AG10803 (cell line): ENCODE measurements at regions not wholly inside any gene's neighbourhood (a gene's known extent, or its start where the extent isn't known, plus 50 kb on each side); places are given as distances from the start of the nearest gene placed in this dataset.

Experiments used
- DNase-seq: peaks from one replicate; pipeline ENCODE4 v3.0.0; 2010; ENCODE audit warnings: low read depth
- H3K4me3 ChIP-seq: 2 replicates; pipeline ENCODE4 v1.5.1; 2011; ENCODE audit warnings: mild to moderate bottlenecking, low read length, control low read depth
- TF ChIP-seq, protein P1 (sequence below): conservative IDR thresholded peaks from 2 replicates; pipeline ENCODE4 v1.5.1; 2011; ENCODE audit warnings: mild to moderate bottlenecking, low read length, control low read depth, inconsistent platforms

GRCh38 chr5:21070858-21071257, 1082.9 kb upstream of the CDH18 start:
- H3K4me3 ChIP-seq = no peak overlapping the region
- no peak for DNase-seq
- TF ChIP-seq, protein P1, sequence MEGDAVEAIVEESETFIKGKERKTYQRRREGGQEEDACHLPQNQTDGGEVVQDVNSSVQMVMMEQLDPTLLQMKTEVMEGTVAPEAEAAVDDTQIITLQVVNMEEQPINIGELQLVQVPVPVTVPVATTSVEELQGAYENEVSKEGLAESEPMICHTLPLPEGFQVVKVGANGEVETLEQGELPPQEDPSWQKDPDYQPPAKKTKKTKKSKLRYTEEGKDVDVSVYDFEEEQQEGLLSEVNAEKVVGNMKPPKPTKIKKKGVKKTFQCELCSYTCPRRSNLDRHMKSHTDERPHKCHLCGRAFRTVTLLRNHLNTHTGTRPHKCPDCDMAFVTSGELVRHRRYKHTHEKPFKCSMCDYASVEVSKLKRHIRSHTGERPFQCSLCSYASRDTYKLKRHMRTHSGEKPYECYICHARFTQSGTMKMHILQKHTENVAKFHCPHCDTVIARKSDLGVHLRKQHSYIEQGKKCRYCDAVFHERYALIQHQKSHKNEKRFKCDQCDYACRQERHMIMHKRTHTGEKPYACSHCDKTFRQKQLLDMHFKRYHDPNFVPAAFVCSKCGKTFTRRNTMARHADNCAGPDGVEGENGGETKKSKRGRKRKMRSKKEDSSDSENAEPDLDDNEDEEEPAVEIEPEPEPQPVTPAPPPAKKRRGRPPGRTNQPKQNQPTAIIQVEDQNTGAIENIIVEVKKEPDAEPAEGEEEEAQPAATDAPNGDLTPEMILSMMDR = no peak

GRCh38 chr5:21067724-21068123, 1079.7 kb upstream of the CDH18 start:
- TF ChIP-seq, protein P1 = no peak
- no peak overlapping the region for H3K4me3 ChIP-seq
- DNase-seq = no peak

DNA sequence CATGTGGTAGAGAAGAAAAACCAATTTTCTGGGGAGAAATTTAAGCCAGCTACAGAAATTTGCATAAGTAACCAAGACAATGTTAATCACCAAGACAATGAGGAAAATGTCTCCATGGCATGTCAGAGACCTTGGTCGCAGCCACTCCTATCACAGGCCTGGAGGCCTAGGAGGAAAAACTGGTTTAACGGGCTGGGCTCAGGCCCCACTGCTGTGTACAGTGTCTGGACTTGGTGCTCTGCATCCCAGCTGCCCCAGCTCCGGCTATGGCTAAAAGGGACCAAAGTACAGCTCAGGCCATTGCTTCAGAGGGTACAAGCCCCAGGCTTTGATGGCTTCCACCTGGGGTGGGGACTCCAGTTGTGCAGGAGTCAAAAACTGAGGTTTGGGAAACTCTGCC, 1075.1 kb upstream of the CDH18 start:
- no peak for DNase-seq
- no peak overlapping the region for H3K4me3 ChIP-seq
- TF ChIP-seq, protein P1 = no peak

DNA sequence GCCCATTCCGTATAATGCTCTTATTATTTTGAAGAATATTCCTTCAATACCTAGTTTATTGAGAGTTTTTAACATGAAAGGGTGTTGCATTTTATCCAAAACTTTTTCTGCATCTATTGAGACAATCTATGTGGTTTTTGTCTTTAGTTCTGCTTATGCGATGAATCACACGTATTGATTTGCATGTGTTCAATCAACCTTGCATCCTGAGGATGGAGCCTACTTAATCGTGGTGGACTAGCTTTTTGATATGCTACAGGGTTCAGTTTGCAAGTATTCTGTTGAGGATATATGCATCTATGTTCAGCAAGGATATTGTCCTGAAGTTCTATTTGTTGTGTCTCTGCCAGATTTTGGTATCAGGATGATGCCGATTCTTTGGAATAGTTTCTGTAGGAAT, 1070.3 kb upstream of the CDH18 start:
- no peak for DNase-seq
- TF ChIP-seq, protein P1 = no peak
- H3K4me3 ChIP-seq = no peak overlapping the region

GRCh38 chr5:21051945-21052344, 1063.9 kb upstream of the CDH18 start:
- H3K4me3 ChIP-seq = no peak overlapping the region
- TF ChIP-seq, protein P1 = no peak
- DNase-seq = no peak

GRCh38 chr5:21049901-21050300, 1061.9 kb upstream of the CDH18 start:
- H3K4me3 ChIP-seq = no peak overlapping the region
- DNase-seq = no peak
- TF ChIP-seq, protein P1 = no peak

DNA sequence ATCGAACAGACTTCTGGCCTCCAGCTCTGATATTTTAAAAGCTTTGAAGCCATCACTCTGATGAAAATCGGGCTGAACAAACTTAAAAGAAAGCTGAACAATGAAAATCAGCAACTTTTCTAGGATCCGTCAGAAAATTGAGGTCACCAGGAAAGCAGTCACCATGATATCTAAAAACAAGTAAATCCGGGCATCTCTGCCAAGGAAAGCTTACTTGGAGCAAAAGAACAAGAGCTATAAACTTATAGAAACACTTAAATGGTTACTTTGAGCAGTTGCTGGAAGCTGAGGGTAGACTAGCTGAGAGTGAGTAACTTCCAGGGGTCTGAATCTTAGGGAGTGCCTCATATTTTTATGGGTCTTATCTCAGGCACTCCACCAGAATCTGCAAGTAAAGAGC, 1043.0 kb upstream of the CDH18 start:
- TF ChIP-seq, protein P1 = no peak
- DNase-seq = no peak
- H3K4me3 ChIP-seq = no peak overlapping the region
